Endothelial cell of umbilical vein (primary cell): ENCODE measurements at regions not wholly inside any gene's neighbourhood (a gene's known extent, or its start where the extent isn't known, plus 50 kb on each side); places are given as distances from the start of the nearest gene placed in this dataset.

ENCODE experiments used
- BruUV-seq: library from RNA; stranded (reverse); fragments of 400-500 nt; replicated peaks from 2 replicates; lab custom pipeline; 2021; lab: Mats Ljungman, UMichigan
- CTCF ChIA-PET: fragments of 300-600, 350-600 bp; sonication (Branson Sonifier 250); formaldehyde crosslinking; loops from one replicate; lab custom pipeline; 2021; ENCODE audit warnings: antibody characterized with exemption, inconsistent platforms; lab: Charles Lee
- POLR2A ChIA-PET: fragments of 300-600, 350-600 bp; sonication (Branson Sonifier 250); formaldehyde crosslinking; loops from one replicate; lab custom pipeline; 2021; ENCODE audit warnings: antibody characterized with exemption, inconsistent platforms; lab: Charles Lee
- DNase-seq: peaks from one replicate; pipeline ENCODE4 v3.0.0-alpha.2; 2011; ENCODE audit warnings: low read depth, low spot score
- FAIRE-seq: peaks from 2 replicates; lab custom pipeline; 2011; peaks lifted over from hg19 to GRCh38; lab: Jason Lieb, UNC
- H2AFZ ChIP-seq: 2 replicates; pipeline ENCODE4 v1.6.0; 2012; ENCODE audit warnings: low read depth, low read length, control low read depth, inconsistent platforms
- H3K27ac ChIP-seq: 2 replicates; pipeline ENCODE4 v1.5.1; 2011; ENCODE audit warnings: low read depth, mild to moderate bottlenecking, control low read depth, low read length, moderate library complexity; ENCODE audit not compliant: insufficient read depth
- H3K27me3 ChIP-seq, 2 experiments: 2 replicates each; pipeline versions ENCODE4 v1.6.0 to v1.6.1; 2011; ENCODE audit warnings: low read length in 2 of 2, mixed read lengths in 1 of 2; ENCODE audit not compliant: control insufficient read depth in 2 of 2, insufficient read depth in 2 of 2
- H3K36me3 ChIP-seq, 2 experiments: 2 replicates in 1 of 2; 3 replicates in 1 of 2; pipeline ENCODE4 v1.5.1; 2011; ENCODE audit warnings: low read length in 2 of 2, mild to moderate bottlenecking in 1 of 2, moderate library complexity in 1 of 2; ENCODE audit not compliant: control insufficient read depth in 2 of 2, insufficient read depth in 2 of 2; ENCODE audit errors: extremely low read depth in 1 of 2
- H3K4me1 ChIP-seq: 3 replicates; pipeline ENCODE4 v1.5.1; 2011; ENCODE audit warnings: mild to moderate bottlenecking, low read length; ENCODE audit not compliant: control insufficient read depth, insufficient read depth; ENCODE audit errors: extremely low read depth
- H3K4me2 ChIP-seq: 2 replicates; pipeline ENCODE4 v1.6.1; 2011; ENCODE audit warnings: low read length, control low read depth, mixed read lengths; ENCODE audit not compliant: insufficient read depth
- H3K4me3 ChIP-seq, 3 experiments: fragments of 200-600 bp in 1 of 3; sonication (generic), shearing (Covaris generic) in 1 of 3; replicated peaks in 1 of 3; 2 replicates each; pipeline ENCODE4 v1.5.1; 2011 to 2016; ENCODE audit warnings: control low read depth in 3 of 3, low read length in 3 of 3, mild to moderate bottlenecking in 2 of 3, inconsistent platforms in 1 of 3, low read depth in 1 of 3, moderate library complexity in 1 of 3; ENCODE audit not compliant: insufficient read depth in 1 of 3
- H3K79me2 ChIP-seq: 2 replicates; pipeline ENCODE4 v1.6.0; 2012; ENCODE audit warnings: low read length, inconsistent platforms; ENCODE audit not compliant: control insufficient read depth, insufficient read depth
- H3K9ac ChIP-seq: replicated peaks from 2 replicates; pipeline ENCODE3; 2011; ENCODE audit warnings: low read length, control low read depth; ENCODE audit not compliant: insufficient read depth; ENCODE audit errors: extremely low read depth
- H3K9me1 ChIP-seq: replicated peaks from 3 replicates; pipeline ENCODE4 v1.6.0; 2011; ENCODE audit warnings: mild to moderate bottlenecking, low read length; ENCODE audit not compliant: control insufficient read depth, insufficient read depth; ENCODE audit errors: extremely low read depth
- H3K9me3 ChIP-seq: replicated peaks from 2 replicates; pipeline ENCODE4 v1.5.1; 2012; ENCODE audit warnings: low read length, inconsistent platforms; ENCODE audit not compliant: control insufficient read depth, insufficient read depth
- H4K20me1 ChIP-seq: replicated peaks from 2 replicates; pipeline ENCODE3; 2011; ENCODE audit warnings: mild to moderate bottlenecking, low read length; ENCODE audit not compliant: control insufficient read depth, insufficient read depth; ENCODE audit errors: extremely low read depth
- JUN ChIP-seq: IDR thresholded peaks from 2 replicates; pipeline ENCODE4 v1.6.1; 2011; ENCODE audit warnings: borderline replicate concordance, low read depth; ENCODE audit not compliant: insufficient read length, insufficient read depth
- POLR2A ChIP-seq: IDR thresholded peaks from 2 replicates; pipeline ENCODE4 v1.6.1; 2012; ENCODE audit warnings: low read depth, mild to moderate bottlenecking, control low read depth, low read length
- dilution Hi-C: fragments of 300-500 bp; cut with MboI; formaldehyde crosslinking; loops from one replicate; pipeline ENCODE4 v1.15.0; 2019; ENCODE audit warnings: low sequenced_read_pairs; ENCODE audit not compliant: extremely low pct_ligation_motif_present
- intact Hi-C: fragments of 100-400 bp; cut with micrococcal nuclease; formaldehyde crosslinking; loops from one replicate; pipeline ENCODE4 v1.10.0; 2022
- TF ChIP-seq, protein P1 (sequence below), 2 donors: IDR thresholded peaks; 1 replicate in 1 of 2; 2 replicates in 1 of 2; pipeline ENCODE4 v1.5.1; 2011; ENCODE audit warnings: low read length in 2 of 2, mild to moderate bottlenecking in 2 of 2, moderate library complexity in 2 of 2, control low read depth in 1 of 2, inconsistent platforms in 1 of 2, low read depth in 1 of 2; ENCODE audit not compliant: insufficient read depth in 1 of 2; ENCODE audit errors: extremely low read depth in 1 of 2

DNA sequence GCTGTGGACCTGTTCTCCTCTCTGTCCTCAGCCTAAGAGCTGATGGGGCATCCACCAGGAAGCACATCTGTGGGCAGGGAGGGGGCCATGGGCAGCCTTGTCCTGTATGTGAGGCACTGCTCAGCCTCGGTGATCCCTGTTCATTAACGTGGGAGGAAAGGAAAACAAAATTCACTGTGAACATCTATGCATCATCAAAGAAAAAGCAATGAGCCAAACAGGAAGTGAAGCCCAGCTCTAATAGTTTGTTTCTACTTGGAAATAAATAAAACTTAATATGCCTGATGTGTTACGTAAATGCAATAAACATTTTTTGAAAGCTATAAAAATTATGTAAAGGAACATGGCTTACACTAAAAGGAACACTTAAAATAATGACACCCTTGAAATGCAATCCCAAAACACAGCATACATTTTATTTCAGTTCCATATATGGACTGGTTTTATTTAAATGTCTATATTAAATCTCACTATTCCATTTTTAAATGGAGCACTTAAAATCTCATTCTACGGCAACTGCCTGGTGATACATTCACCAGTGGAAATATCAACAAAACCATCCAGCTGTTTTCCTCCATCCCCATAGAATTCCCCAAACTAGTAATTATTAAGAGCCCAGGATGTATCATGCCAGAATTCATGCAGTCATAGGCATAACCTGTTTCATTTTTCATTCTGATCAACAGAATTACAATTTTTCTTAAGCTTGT lies 78.3 kb downstream of the ZNF280B start:
- Histone ChIP-seq H3K9ac (no peak overlapping the region), H3K9me1 (no peaks in the 10 kb centered on the region), H3K4me1 (no peaks in the 10 kb centered on the region), H2AFZ (no peak overlapping the region), H3K27me3 (peaks cover 2 to 8% of the 10 kb centered on the region in 2 experiments), H4K20me1 (no peaks in the 10 kb centered on the region), H3K27ac (no peak overlapping the region), H3K36me3 (no peaks in the 10 kb centered on the region), H3K4me2 (no peak overlapping the region), H3K79me2 (no peaks in the 10 kb centered on the region), H3K9me3 (no peaks in the 10 kb centered on the region), H3K4me3 (no peak overlapping the region)
- intact Hi-C loops (no loop called here), dilution Hi-C loops (no loop called here)
- FAIRE-seq: no peak
- ChIA-PET POLR2A (no interaction called here), CTCF (interaction anchor here (1.0 to 4.3 kb wide), 13 partner anchors 8 to 454 kb away, joined by 3 to 58 read pairs (median 3); no protein-coding TSS in a partner anchor)
- no peak for DNase-seq
- BruUV-seq: no TSS peak
- no peak for TF ChIP-seq JUN

DNA sequence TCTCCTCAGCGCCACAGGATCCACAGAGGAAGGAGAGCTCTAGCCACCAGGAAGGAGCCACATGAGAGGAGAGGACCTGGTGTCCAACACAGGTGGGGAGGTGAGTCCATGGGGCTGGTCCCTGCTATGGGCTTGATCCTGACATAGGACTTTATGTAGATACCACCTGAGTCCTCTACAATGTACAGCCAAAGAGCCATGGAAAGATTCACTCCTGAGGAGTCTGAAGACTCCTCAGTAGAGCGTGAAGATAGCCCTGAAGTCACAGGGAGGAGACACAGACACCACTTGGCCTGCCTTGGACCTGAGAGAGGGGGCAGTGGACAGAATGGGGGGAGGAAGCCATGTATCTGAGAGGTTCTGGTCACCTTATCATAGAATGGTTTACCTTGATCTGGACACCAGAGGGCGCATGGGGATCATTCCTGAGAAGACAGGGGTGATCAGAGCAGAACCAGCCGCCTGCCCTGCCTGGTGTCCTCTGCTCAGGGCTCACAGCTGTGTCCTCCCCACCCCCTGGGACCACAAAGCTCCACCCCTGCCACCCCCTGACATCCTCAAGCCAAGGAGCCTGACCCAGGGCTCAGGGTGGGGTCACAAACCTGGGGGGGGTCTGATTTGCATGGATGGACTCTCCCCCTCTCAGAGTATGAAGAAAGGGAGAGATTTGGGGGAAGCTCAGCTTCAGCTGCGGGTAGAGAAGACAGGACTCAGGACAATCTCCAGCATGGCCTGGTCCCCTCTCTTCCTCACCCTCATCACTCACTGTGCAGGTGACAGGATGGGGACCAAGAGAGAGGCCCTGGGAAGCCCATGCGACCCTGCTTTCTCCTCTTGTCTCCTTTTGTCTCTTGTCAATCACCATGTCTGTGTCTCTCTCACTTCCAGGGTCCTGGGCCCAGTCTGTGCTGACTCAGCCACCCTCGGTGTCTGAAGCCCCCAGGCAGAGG lies 77.0 kb downstream of the ZNF280B start:
- no peak overlapping the region for H3K9ac ChIP-seq
- H3K4me3 ChIP-seq: no peak overlapping the region
- dilution Hi-C loops: no loop called here
- BruUV-seq: no TSS peak
- H2AFZ ChIP-seq: no peak overlapping the region
- no peak for TF ChIP-seq POLR2A
- TF ChIP-seq, protein P1, sequence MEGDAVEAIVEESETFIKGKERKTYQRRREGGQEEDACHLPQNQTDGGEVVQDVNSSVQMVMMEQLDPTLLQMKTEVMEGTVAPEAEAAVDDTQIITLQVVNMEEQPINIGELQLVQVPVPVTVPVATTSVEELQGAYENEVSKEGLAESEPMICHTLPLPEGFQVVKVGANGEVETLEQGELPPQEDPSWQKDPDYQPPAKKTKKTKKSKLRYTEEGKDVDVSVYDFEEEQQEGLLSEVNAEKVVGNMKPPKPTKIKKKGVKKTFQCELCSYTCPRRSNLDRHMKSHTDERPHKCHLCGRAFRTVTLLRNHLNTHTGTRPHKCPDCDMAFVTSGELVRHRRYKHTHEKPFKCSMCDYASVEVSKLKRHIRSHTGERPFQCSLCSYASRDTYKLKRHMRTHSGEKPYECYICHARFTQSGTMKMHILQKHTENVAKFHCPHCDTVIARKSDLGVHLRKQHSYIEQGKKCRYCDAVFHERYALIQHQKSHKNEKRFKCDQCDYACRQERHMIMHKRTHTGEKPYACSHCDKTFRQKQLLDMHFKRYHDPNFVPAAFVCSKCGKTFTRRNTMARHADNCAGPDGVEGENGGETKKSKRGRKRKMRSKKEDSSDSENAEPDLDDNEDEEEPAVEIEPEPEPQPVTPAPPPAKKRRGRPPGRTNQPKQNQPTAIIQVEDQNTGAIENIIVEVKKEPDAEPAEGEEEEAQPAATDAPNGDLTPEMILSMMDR (IDR thresholded peaks at IDR 0.05; ENCODE audit: extremely low read depth in 1 of 2, insufficient read depth in 1 of 2, low read depth in 1 of 2, low read length in 2 of 2): peak; percentile 55 to 74
- intact Hi-C loops: no loop called here
- DNase-seq: peak; percentile 52
- H3K4me1 ChIP-seq: no peaks in the 10 kb centered on the region
- H3K36me3 ChIP-seq: no peaks in the 10 kb centered on the region
- no peaks in the 10 kb centered on the region for H4K20me1 ChIP-seq
- CTCF ChIA-PET: interaction anchor here (0.9 to 4.3 kb wide), 15 partner anchors 8 to 452 kb away, joined by 3 to 58 read pairs (median 3); no protein-coding TSS in a partner anchor
- H3K9me3 ChIP-seq: no peaks in the 10 kb centered on the region
- H3K79me2 ChIP-seq: no peaks in the 10 kb centered on the region
- H3K4me2 ChIP-seq: no peak overlapping the region
- no peaks in the 10 kb centered on the region for H3K9me1 ChIP-seq
- H3K27ac ChIP-seq: no peak overlapping the region
- peak; percentile 72 for FAIRE-seq
- POLR2A ChIA-PET: no interaction called here
- peaks cover 2 to 10% of the 10 kb centered on the region in 2 experiments for H3K27me3 ChIP-seq
